IMR-90 (cell line): ENCODE measurements at regions not wholly inside any gene's neighbourhood (a gene's known extent, or its start where the extent isn't known, plus 50 kb on each side); places are given as distances from the start of the nearest gene placed in this dataset.

ENCODE experiments used
- BHLHE40 ChIP-seq: fragments of 150-350 bp; IDR thresholded peaks from 2 replicates; pipeline ENCODE4 v1.6.1; 2016; ENCODE audit warnings: mild to moderate bottlenecking, low read depth, low read length
- CHD1 ChIP-seq: IDR thresholded peaks from 2 replicates; pipeline ENCODE4 v1.6.1; 2012; ENCODE audit warnings: low read depth, low read length, improper control_type of control experiment
- MAZ ChIP-seq: IDR thresholded peaks from 2 replicates; pipeline ENCODE4 v1.6.1; 2012; ENCODE audit warnings: low read depth, mild to moderate bottlenecking, low read length, improper control_type of control experiment, moderate library complexity, borderline replicate concordance
- POLR2A ChIP-seq: IDR thresholded peaks from 2 replicates; pipeline ENCODE4 v1.6.1; 2012; ENCODE audit warnings: mild to moderate bottlenecking, low read depth, low read length
- RAD21 ChIP-seq: IDR thresholded peaks from 2 replicates; pipeline ENCODE4 v1.6.1; 2012; ENCODE audit warnings: low read length, improper control_type of control experiment
- RFX5 ChIP-seq: IDR thresholded peaks from 2 replicates; pipeline ENCODE4 v1.8.0; 2012; ENCODE audit warnings: low read depth, mild to moderate bottlenecking, low read length, moderate library complexity
- TF ChIP-seq, protein P1 (sequence below): conservative IDR thresholded peaks from 2 replicates; pipeline ENCODE4 v1.5.1; 2012; ENCODE audit warnings: mild to moderate bottlenecking, low read depth, low read length, improper control_type of control experiment
- TF ChIP-seq, protein P2 (sequence below): fragments of 150-350 bp; IDR thresholded peaks from 2 replicates; pipeline ENCODE4 v1.6.1; 2016; ENCODE audit warnings: low read depth, mild to moderate bottlenecking, low read length, moderate library complexity, borderline replicate concordance

DNA sequence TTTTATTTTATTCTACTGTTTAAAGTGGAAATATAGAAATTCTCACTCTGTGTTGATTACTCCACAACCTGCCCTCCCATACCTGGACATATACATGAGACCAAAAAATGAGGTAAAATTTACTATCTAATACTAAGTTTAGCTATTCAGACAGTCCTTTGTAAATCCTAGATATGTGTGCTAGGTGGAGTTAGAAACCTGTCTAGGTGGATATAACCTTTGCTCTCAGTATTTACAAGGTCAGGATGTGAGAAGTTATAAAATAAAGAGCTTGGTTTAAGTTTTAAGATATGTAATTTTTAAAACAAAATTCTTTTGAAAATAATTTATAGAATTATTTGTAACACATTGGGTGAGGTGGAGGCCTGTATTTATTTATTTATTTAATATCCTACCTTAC, 221.5 kb downstream of the PCDH7 start:
- TF ChIP-seq, protein P1, sequence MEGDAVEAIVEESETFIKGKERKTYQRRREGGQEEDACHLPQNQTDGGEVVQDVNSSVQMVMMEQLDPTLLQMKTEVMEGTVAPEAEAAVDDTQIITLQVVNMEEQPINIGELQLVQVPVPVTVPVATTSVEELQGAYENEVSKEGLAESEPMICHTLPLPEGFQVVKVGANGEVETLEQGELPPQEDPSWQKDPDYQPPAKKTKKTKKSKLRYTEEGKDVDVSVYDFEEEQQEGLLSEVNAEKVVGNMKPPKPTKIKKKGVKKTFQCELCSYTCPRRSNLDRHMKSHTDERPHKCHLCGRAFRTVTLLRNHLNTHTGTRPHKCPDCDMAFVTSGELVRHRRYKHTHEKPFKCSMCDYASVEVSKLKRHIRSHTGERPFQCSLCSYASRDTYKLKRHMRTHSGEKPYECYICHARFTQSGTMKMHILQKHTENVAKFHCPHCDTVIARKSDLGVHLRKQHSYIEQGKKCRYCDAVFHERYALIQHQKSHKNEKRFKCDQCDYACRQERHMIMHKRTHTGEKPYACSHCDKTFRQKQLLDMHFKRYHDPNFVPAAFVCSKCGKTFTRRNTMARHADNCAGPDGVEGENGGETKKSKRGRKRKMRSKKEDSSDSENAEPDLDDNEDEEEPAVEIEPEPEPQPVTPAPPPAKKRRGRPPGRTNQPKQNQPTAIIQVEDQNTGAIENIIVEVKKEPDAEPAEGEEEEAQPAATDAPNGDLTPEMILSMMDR: no peak
- TF ChIP-seq POLR2A: no peak
- TF ChIP-seq RFX5: no peak
- no peak for TF ChIP-seq CHD1
- no peak for TF ChIP-seq RAD21
- TF ChIP-seq MAZ: no peak
- no peak for TF ChIP-seq BHLHE40
- TF ChIP-seq, protein P2, sequence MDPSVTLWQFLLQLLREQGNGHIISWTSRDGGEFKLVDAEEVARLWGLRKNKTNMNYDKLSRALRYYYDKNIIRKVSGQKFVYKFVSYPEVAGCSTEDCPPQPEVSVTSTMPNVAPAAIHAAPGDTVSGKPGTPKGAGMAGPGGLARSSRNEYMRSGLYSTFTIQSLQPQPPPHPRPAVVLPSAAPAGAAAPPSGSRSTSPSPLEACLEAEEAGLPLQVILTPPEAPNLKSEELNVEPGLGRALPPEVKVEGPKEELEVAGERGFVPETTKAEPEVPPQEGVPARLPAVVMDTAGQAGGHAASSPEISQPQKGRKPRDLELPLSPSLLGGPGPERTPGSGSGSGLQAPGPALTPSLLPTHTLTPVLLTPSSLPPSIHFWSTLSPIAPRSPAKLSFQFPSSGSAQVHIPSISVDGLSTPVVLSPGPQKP: no peak
